ENCODE measurements at regions not wholly inside any gene's neighbourhood (a gene's known extent, or its start where the extent isn't known, plus 50 kb on each side); places are given as distances from the start of the nearest gene placed in this dataset.
A peak's percentile ranks its signal among the peaks of the same experiment; 100 is the strongest.

DNA sequence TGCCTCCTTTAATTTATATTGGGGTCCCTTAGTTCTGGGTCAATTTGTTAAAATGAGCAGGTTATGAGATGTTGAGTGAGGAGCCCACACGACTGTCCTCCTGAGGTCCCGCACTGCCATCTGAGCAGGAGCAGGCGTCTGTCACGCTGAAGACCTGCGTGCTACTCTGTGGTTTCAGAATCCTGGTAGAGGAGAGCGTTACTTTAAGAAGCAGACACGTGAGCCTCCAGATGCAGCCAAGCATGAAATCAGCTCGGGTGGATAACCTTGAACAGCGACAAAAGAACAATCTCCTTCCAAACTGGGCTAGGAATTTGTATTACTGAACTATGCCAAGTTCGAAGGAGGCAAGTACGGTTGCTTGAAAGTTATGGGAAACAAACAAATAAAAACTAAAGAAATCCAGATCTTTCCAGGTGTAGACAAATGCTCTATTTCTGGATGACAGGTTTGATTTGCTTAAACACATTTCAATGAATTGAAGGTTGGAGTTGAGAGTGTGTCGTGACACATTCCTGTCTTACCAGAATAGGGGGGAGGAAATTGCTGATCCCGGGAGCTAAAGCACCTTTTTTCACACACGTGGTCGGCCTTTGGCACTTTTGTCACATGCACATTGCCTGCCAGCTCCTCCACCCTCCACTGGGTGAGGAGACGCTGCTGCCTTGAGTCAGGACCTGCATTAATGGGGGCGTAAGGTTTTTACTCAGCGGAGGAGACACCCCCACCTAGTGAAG, 945.5 kb upstream of the SLC10A2 start:
- no peak overlapping the region for H3K9ac ChIP-seq
- H3K36me3 ChIP-seq, result no peaks in the 10 kb centered on the region
- H4K20me1 ChIP-seq, result no peaks in the 10 kb centered on the region
- H3K4me1 ChIP-seq, result peaks cover 14% of the 10 kb centered on the region
- no peak overlapping the region for H3K4me3 ChIP-seq
- no peaks in the 10 kb centered on the region for H3K9me3 ChIP-seq
- no peaks in the 10 kb centered on the region for H3K27me3 ChIP-seq
- H3K4me2 ChIP-seq, result peak overlapping the region; percentile 49
- H3K27ac ChIP-seq, result no peak overlapping the region
- TF ChIP-seq Cebpa-rat (IDR thresholded peaks at IDR 0.05), result no peak

DNA sequence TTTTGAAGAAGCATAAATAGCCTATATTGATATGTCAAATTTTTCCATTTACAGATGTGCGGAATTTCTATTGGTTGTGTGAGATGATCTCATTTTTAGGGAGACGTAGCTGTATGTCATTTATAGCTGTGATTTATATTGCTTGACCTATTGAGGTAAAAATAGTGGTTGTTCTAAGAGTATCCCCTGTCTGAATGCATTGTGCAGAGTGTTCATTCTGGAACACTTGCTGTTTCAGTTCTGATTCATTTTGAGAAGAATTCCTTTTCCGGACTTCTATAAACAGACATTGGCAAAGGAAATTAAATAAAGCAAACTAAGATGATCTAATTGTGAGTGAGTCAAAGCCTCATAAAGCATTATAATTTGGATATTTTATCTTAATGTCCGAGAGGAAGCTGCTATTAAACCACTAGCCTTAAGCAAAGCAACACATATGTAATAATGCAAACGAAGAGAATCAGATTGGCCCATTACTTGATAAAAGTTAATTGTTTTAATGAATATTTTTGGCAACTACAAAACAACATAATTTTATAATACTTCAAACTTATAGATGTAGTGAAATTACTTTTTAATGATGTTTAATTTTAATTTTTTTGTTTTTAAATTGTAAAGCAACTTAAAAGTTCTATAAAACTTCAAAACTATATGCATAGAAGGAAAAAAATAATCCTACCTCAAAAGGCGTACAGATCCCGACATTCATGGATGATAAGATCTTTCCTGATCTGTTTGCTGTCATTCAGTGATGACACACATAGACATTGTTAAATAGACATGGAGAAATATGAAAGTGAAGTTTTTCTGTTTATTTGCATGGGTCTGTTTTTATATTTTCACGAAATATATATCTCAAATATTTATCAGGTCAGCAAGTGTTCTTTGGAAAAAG, 942.6 kb upstream of the SLC10A2 start:
- H3K4me1 ChIP-seq, result peaks cover 18% of the 10 kb centered on the region
- no peak overlapping the region for H3K9ac ChIP-seq
- H3K4me2 ChIP-seq, result no peak overlapping the region
- H3K27me3 ChIP-seq, result no peaks in the 10 kb centered on the region
- no peak for TF ChIP-seq Cebpa-rat (IDR thresholded peaks at IDR 0.05)
- no peaks in the 10 kb centered on the region for H4K20me1 ChIP-seq
- no peak overlapping the region for H3K4me3 ChIP-seq
- H3K27ac ChIP-seq, result no peak overlapping the region
- H3K36me3 ChIP-seq, result no peaks in the 10 kb centered on the region
- no peaks in the 10 kb centered on the region for H3K9me3 ChIP-seq

GRCh38 chr13:104008075-104008474, 941.9 kb upstream of the SLC10A2 start:
- no peak overlapping the region for H3K27ac ChIP-seq

DNA sequence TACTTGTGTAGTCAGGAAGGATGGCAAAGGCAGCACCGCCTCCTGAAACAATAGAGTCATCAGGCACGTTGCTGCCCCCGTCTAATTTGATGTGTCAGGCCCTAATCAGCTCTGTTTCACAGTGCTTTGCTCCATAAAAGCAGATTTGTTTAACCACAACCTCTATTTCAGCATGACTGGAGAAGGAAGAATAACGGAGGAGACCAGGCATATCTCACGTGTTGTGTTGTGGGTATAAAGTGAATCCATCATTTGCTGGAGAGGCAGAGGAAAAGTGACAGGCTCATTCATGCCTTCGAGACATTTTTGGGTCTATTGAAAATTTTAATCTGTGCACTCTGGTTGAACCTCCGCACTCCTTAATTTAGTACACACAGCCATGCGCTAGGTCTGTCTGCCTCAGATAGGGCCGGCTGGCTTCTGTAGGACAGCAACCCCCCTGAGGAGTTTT, 940.4 kb upstream of the SLC10A2 start:
- Histone ChIP-seq H3K4me1 (peaks cover 14% of the 10 kb centered on the region), H4K20me1 (no peaks in the 10 kb centered on the region), H3K27me3 (no peaks in the 10 kb centered on the region), H3K36me3 (no peaks in the 10 kb centered on the region), H3K4me3 (no peak overlapping the region), H3K9ac (no peak overlapping the region), H3K4me2 (peak overlapping the region; percentile 34), H3K27ac (no peak overlapping the region), H3K9me3 (no peaks in the 10 kb centered on the region)
- no peak for TF ChIP-seq Cebpa-rat (IDR thresholded peaks at IDR 0.05)

More at GRCh38 chr13:104008075-104008474, 941.9 kb upstream of the SLC10A2 start:
- no peaks in the 10 kb centered on the region for H3K36me3 ChIP-seq
- no peaks in the 10 kb centered on the region for H4K20me1 ChIP-seq
- no peak overlapping the region for H3K9ac ChIP-seq
- no peak overlapping the region for H3K4me2 ChIP-seq
- H3K4me3 ChIP-seq, result no peak overlapping the region
- no peaks in the 10 kb centered on the region for H3K9me3 ChIP-seq
- H3K4me1 ChIP-seq, result peaks cover 18% of the 10 kb centered on the region
- H3K27me3 ChIP-seq, result no peaks in the 10 kb centered on the region
- no peak for TF ChIP-seq Cebpa-rat (IDR thresholded peaks at IDR 0.05)

DNA sequence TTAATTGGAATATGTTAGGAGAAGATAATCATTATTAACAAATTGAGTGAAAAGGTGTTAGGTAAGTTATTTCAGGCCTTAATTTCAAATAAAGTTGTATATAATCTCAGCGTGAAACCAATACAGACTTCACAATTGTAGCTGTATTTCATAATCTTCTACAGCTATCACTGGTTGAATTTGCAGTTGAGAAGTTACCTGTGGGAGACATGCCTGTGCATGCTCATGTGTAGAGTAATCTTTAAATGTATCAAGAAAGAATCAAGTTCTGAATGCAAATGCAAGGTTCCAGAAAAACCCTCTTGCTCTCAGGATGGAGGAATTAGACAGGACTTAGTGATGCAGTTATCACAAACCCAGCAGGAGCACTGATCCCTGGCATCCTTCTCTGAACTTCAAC, 938.4 kb upstream of the SLC10A2 start:
- no peaks in the 10 kb centered on the region for H3K27me3 ChIP-seq
- no peak overlapping the region for H3K27ac ChIP-seq
- H3K36me3 ChIP-seq, result no peaks in the 10 kb centered on the region
- H3K9ac ChIP-seq, result no peak overlapping the region
- H3K4me3 ChIP-seq, result no peak overlapping the region
- H3K9me3 ChIP-seq, result no peaks in the 10 kb centered on the region
- no peak overlapping the region for H3K4me2 ChIP-seq
- no peak for TF ChIP-seq Cebpa-rat (IDR thresholded peaks at IDR 0.05)
- peaks cover 8% of the 10 kb centered on the region for H3K4me1 ChIP-seq
- no peaks in the 10 kb centered on the region for H4K20me1 ChIP-seq

GRCh38 chr13:104002216-104002615, 936.0 kb upstream of the SLC10A2 start:
- Histone ChIP-seq H3K4me2 (no peak overlapping the region), H3K36me3 (no peaks in the 10 kb centered on the region), H4K20me1 (no peaks in the 10 kb centered on the region), H3K4me3 (no peak overlapping the region), H3K27ac (no peak overlapping the region), H3K9me3 (no peaks in the 10 kb centered on the region), H3K9ac (no peak overlapping the region), H3K4me1 (peaks cover 8% of the 10 kb centered on the region), H3K27me3 (no peaks in the 10 kb centered on the region)
- no peak for TF ChIP-seq Cebpa-rat (IDR thresholded peaks at IDR 0.05)

DNA sequence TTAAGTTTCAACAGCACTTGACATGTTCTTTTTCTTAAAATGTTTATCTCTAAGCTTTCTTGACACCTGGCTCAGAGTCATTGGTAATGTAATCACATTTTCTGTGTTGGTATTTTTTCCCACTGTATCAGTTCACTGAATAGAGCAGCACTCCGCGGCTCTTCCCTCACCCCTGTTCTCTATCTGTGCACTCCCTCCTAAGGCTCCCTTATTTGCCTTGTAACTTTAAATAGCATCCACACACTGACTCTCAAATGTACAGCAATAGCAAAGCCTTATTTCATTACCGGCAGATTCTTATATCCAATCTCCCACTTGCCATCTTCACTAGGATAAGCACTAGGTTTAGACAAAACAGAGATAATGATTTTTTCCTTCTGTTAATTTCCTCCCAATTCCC, 935.5 kb upstream of the SLC10A2 start:
- no peaks in the 10 kb centered on the region for H4K20me1 ChIP-seq
- H3K9ac ChIP-seq, result no peak overlapping the region
- H3K36me3 ChIP-seq, result no peaks in the 10 kb centered on the region
- H3K4me3 ChIP-seq, result no peak overlapping the region
- H3K9me3 ChIP-seq, result no peaks in the 10 kb centered on the region
- no peak overlapping the region for H3K27ac ChIP-seq
- peaks cover 5% of the 10 kb centered on the region for H3K4me1 ChIP-seq
- no peak overlapping the region for H3K4me2 ChIP-seq
- no peak for TF ChIP-seq Cebpa-rat (IDR thresholded peaks at IDR 0.05)
- no peaks in the 10 kb centered on the region for H3K27me3 ChIP-seq

DNA sequence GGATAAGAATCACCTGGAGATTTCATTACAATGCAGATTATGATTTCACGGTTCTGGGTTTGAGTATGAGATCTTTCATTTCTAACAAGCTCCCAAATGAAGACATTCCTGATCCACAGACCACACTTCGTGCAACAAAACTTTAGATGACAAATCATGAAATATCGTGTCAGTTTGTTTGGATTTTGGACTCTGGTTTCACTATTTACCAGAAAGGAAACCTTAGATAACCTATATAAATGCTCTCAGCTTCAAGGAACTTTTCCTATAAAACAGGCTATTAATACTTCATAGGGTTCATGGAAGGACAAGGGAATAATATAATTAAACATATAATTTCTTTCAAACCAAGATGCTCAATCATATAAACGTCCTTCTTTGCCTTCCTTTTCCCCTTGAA, 930.5 kb upstream of the SLC10A2 start:
- H3K4me2 ChIP-seq, result no peak overlapping the region
- H3K9ac ChIP-seq, result no peak overlapping the region
- H3K4me3 ChIP-seq, result no peak overlapping the region
- TF ChIP-seq Cebpa-rat (IDR thresholded peaks at IDR 0.05), result no peak
- H3K36me3 ChIP-seq, result no peaks in the 10 kb centered on the region
- H3K9me3 ChIP-seq, result no peaks in the 10 kb centered on the region
- H4K20me1 ChIP-seq, result no peaks in the 10 kb centered on the region
- no peaks in the 10 kb centered on the region for H3K27me3 ChIP-seq
- H3K4me1 ChIP-seq, result no peaks in the 10 kb centered on the region
- H3K27ac ChIP-seq, result no peak overlapping the region

GRCh38 chr13:103983948-103984347, 917.7 kb upstream of the SLC10A2 start:
- Histone ChIP-seq H3K4me3 (no peak overlapping the region), H3K9ac (no peak overlapping the region), H3K4me1 (no peaks in the 10 kb centered on the region), H3K36me3 (no peaks in the 10 kb centered on the region), H3K27ac (no peak overlapping the region), H4K20me1 (no peaks in the 10 kb centered on the region), H3K27me3 (no peaks in the 10 kb centered on the region), H3K4me2 (no peak overlapping the region), H3K9me3 (no peaks in the 10 kb centered on the region)
- no peak for TF ChIP-seq Cebpa-rat (IDR thresholded peaks at IDR 0.05)

DNA sequence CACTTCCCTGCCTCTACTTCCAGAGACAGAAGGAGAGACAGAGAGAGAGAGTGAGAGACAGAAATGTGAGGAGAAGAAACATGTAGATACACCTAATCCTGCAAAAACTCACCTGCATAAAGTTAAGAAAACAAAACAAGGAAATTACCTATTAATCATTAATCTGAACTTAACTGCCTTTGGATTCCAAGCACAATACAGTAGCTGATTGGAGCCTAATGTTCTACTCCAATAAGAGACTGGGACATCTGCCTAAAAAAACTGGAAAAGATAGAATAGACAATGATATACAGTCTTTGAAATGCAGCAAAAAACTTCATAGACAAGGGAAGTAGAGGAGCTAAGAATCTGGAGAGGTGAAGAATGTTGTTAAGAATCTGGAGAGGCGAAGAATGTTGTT, 910.2 kb upstream of the SLC10A2 start:
- H3K9me3 ChIP-seq, result no peaks in the 10 kb centered on the region
- no peak overlapping the region for H3K4me3 ChIP-seq
- H3K36me3 ChIP-seq, result no peaks in the 10 kb centered on the region
- no peak for TF ChIP-seq Cebpa-rat (IDR thresholded peaks at IDR 0.05)
- H3K27ac ChIP-seq, result no peak overlapping the region
- H3K4me1 ChIP-seq, result no peaks in the 10 kb centered on the region
- no peak overlapping the region for H3K9ac ChIP-seq
- no peak overlapping the region for H3K4me2 ChIP-seq
- no peaks in the 10 kb centered on the region for H3K27me3 ChIP-seq
- no peaks in the 10 kb centered on the region for H4K20me1 ChIP-seq
